GOT3 (cell line): ENCODE measurements at regions not wholly inside any gene's neighbourhood (a gene's known extent, or its start where the extent isn't known, plus 50 kb on each side); places are given as distances from the start of the nearest gene placed in this dataset.

Source experiments
- DNase-seq: peaks from one replicate; lab custom pipeline; 2025; ENCODE audit warnings: mixed read lengths; lab: John Stamatoyannopoulos, UW

DNA sequence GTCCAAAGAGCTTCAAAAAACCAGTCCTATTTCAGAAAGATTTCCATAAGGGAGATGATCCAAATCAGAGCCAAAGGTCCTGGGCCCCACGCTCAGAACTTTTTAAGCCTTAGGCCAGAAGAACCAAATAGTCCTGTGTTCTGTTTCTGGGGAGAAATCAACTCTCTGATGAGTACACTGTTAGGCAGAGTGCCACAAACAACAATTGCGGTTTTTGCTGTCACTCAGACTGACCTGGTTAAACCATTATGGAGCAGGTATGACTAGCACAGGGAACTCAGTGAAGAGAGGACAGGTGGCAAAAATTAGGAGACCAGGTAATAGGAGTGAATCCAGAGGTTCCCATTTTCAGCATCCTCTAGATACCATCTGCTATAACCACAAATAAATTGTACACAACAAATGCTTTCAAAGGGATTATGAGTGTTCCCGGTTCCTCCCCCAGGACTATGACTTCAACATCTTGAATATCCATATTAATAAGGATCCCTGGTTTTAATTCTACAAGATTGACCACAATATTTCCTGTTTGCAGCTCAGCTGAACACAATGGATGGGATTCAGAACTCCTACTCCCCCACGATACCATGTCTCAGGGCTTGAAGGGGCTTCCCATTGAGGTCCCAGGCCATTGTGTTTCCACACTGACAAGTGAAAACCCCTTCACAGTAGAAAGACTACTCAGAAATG is 52.1 kb upstream of the FREM1 start:
- DNase-seq: no peak

GRCh38 chr9:14961372-14962068 is 51.3 kb upstream of the FREM1 start:
- DNase-seq: no peak

- no peak for DNase-seq
These were observed 50.7 kb upstream of the FREM1 start for GRCh38 chr9:14960881-14961280.
